Testis (tissue), 2 donors: ENCODE measurements at regions not wholly inside any gene's neighbourhood (a gene's known extent, or its start where the extent isn't known, plus 50 kb on each side); places are given as distances from the start of the nearest gene placed in this dataset.

Experiments used
- DNase-seq: peaks from one replicate; pipeline ENCODE4 v3.0.0-alpha.2; 2019
- H3K27ac ChIP-seq, 2 donors: fragments of 200-600 bp; sonication (generic); one replicate each; pipeline ENCODE4 v1.5.1; 2019
- H3K27me3 ChIP-seq: fragments of 200-600 bp; sonication (generic); one replicate; pipeline ENCODE4 v1.5.1; 2019
- H3K36me3 ChIP-seq: fragments of 200-600 bp; sonication (generic); one replicate; pipeline ENCODE4 v1.5.1; 2017; ENCODE audit warnings: low read depth; ENCODE audit errors: missing control alignments
- H3K4me1 ChIP-seq: fragments of 200-600 bp; sonication (generic); one replicate; pipeline ENCODE4 v1.5.1; 2019
- H3K4me3 ChIP-seq, 2 donors: fragments of 200-600 bp; sonication (generic); one replicate each; pipeline ENCODE4 v1.5.1; 2017 to 2019
- H3K9me3 ChIP-seq: fragments of 200-600 bp; sonication (generic); one replicate; pipeline ENCODE4 v1.5.1; 2017
- POLR2A ChIP-seq: fragments of 450-650 bp; IDR thresholded peaks from one replicate; pipeline ENCODE4 v1.6.1; 2017; ENCODE audit warnings: antibody characterized with exemption, mild to moderate bottlenecking, moderate library complexity
- WGBS, 2 donors: methylation state at CpG; one replicate each; pipeline ENCODE4 v1.1.5; 2018; 5-methylcytosine and 5-hydroxymethylcytosine counted together
- intact Hi-C: fragments of 100-400 bp; cut with DNase I; formaldehyde crosslinking; loops from one replicate; pipeline ENCODE4 v1.15.1; 2023; ENCODE audit warnings: low total_unique reads
- TF ChIP-seq, protein P1 (sequence below), 3 experiments: fragments of 450-650 bp in 2 of 3; fragments of 200-600 bp in 1 of 3; sonication (generic) in 1 of 3; IDR thresholded peaks; one replicate each; pipeline ENCODE4 v1.5.1; 2016 to 2019; ENCODE audit warnings: antibody characterized with exemption in 3 of 3, mild to moderate bottlenecking in 2 of 3, moderate library complexity in 1 of 3

DNA sequence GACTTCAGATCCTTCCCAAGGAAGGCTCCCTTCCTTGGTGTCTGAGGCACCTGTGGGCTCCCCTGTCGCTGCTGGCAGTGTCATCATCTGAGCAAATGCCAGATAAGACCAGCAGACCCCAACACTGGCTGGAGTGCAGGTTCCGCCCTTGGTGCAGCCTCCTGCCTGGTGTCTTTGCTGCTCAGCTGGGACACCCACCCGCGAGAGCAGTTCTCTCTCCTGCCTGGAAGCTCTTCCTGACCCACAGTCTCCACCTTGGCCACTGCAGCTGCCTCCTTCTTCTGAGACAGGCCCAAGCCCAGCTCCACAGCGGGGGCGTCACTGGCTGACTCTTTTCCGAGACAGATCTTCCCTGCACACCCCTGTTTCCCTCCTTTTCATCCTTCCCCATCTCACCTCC is 395.7 kb upstream of the MAP3K7 start:
- no peak for TF ChIP-seq POLR2A
- TF ChIP-seq, protein P1, sequence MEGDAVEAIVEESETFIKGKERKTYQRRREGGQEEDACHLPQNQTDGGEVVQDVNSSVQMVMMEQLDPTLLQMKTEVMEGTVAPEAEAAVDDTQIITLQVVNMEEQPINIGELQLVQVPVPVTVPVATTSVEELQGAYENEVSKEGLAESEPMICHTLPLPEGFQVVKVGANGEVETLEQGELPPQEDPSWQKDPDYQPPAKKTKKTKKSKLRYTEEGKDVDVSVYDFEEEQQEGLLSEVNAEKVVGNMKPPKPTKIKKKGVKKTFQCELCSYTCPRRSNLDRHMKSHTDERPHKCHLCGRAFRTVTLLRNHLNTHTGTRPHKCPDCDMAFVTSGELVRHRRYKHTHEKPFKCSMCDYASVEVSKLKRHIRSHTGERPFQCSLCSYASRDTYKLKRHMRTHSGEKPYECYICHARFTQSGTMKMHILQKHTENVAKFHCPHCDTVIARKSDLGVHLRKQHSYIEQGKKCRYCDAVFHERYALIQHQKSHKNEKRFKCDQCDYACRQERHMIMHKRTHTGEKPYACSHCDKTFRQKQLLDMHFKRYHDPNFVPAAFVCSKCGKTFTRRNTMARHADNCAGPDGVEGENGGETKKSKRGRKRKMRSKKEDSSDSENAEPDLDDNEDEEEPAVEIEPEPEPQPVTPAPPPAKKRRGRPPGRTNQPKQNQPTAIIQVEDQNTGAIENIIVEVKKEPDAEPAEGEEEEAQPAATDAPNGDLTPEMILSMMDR (IDR thresholded peaks at IDR 0.05) = no peak
- 94 to 96% methylated on average over 6 to 7 of the region's 7 CpGs for WGBS, 2 donors

DNA sequence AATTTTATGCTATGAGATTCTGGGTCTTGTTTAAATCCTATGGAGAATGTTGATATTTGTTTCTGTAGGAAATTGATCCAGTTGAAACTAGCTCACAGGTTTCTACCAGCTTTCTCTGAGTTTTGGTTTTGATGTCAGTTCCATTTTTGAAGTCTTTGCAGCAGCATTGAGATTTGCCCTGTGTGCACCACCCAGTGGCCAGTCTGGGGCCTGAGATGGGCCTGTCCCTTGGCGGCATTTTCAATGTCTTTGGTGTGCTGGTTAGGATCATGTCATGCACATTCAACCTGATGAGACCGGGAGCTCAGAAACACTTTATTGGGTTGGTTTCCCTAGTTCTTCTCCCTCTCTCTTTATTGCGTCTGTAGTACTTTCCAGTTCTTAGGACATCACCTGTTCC is 395.2 kb upstream of the MAP3K7 start:
- Histone ChIP-seq H3K9me3 (no peaks in the 10 kb centered on the region), H3K27ac (no peak overlapping the region), H3K36me3 (no peaks in the 10 kb centered on the region), H3K4me1 (no peaks in the 10 kb centered on the region), H3K27me3 (no peaks in the 10 kb centered on the region), H3K4me3 (no peak overlapping the region)
- no peak for DNase-seq
- intact Hi-C loops = no loop called here
- no peak for TF ChIP-seq POLR2A
- TF ChIP-seq, protein P1 (IDR thresholded peaks at IDR 0.05) = no peak
- 88 to 94% methylated on average over 3 of the region's 3 CpGs for WGBS, 2 donors

More for the DNA sequence above, 395.7 kb upstream of the MAP3K7 start:
- Histone ChIP-seq H3K9me3 (no peaks in the 10 kb centered on the region), H3K36me3 (no peaks in the 10 kb centered on the region), H3K27me3 (no peaks in the 10 kb centered on the region), H3K4me1 (no peaks in the 10 kb centered on the region), H3K4me3 (no peak overlapping the region), H3K27ac (no peak overlapping the region)
- no peak for DNase-seq
- intact Hi-C loops = no loop called here

DNA sequence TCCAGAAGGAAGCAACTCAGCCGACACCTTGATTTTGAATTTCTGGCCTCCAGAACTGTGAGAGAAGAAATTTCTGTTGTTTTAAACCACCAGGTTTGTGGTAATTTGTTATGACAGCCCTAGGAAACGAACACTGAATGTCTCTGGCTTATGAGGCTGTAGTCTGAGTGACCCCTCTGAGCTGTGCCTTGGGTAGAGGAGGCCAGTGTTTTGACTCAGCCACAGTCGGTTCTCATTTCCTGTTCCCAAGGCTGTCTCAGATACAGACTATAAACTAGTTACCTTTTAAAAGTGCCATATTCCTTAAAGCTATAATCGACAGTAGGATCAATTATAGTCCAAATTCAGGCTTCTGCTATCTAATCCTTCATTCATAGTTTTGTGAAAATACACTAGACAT is 391.2 kb upstream of the MAP3K7 start:
- H3K27me3 ChIP-seq = no peaks in the 10 kb centered on the region
- no peak for DNase-seq
- intact Hi-C loops = no loop called here
- no peaks in the 10 kb centered on the region for H3K36me3 ChIP-seq
- WGBS, 2 donors = 62% methylated on average over 4 of the region's 4 CpGs
- TF ChIP-seq, protein P1 (IDR thresholded peaks at IDR 0.05) = no peak
- no peak for TF ChIP-seq POLR2A
- no peaks in the 10 kb centered on the region for H3K4me1 ChIP-seq
- H3K4me3 ChIP-seq = no peak overlapping the region
- no peak overlapping the region for H3K27ac ChIP-seq
- H3K9me3 ChIP-seq = no peaks in the 10 kb centered on the region

GRCh38 chr6:90977513-90977912 is 390.6 kb upstream of the MAP3K7 start:
- 61 to 73% methylated on average over 1 of the region's 1 CpG for WGBS, 2 donors
- TF ChIP-seq, protein P1 (IDR thresholded peaks at IDR 0.05) = no peak
- no peak for TF ChIP-seq POLR2A
- H3K4me1 ChIP-seq = no peaks in the 10 kb centered on the region
- H3K27ac ChIP-seq = no peak overlapping the region
- H3K36me3 ChIP-seq = no peaks in the 10 kb centered on the region
- no peaks in the 10 kb centered on the region for H3K9me3 ChIP-seq
- H3K4me3 ChIP-seq = no peak overlapping the region
- intact Hi-C loops = no loop called here
- DNase-seq = no peak
- no peaks in the 10 kb centered on the region for H3K27me3 ChIP-seq

DNA sequence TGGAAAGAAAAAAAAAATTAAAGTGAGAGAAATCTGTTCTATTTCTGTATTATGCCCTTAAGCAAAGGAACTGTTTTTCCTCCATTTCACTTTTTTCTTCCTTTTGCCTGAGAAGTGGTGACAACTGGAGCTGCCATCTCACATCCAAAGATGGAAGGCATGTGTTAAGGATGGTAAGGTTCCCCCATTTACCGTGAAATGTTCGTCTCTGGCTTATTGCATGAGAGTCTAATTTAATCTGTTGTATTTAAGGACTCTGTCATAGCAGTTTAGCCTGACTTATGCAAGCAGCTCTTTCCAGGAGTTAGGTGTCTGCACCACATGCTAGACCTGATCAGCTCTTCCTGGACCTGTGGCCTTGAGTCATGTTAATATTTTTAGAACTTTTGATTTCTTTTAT is 389.5 kb upstream of the MAP3K7 start:
- Histone ChIP-seq H3K9me3 (no peaks in the 10 kb centered on the region), H3K36me3 (no peaks in the 10 kb centered on the region), H3K4me3 (no peak overlapping the region), H3K4me1 (no peaks in the 10 kb centered on the region), H3K27me3 (no peaks in the 10 kb centered on the region), H3K27ac (no peak overlapping the region)
- DNase-seq = no peak
- intact Hi-C loops = no loop called here
- TF ChIP-seq, protein P1 (IDR thresholded peaks at IDR 0.05) = no peak
- TF ChIP-seq POLR2A = no peak
- WGBS, 2 donors = 85 to 97% methylated on average over 2 of the region's 2 CpGs
